ENCODE measurements at regions not wholly inside any gene's neighbourhood (a gene's known extent, or its start where the extent isn't known, plus 50 kb on each side); places are given as distances from the start of the nearest gene placed in this dataset.

DNA sequence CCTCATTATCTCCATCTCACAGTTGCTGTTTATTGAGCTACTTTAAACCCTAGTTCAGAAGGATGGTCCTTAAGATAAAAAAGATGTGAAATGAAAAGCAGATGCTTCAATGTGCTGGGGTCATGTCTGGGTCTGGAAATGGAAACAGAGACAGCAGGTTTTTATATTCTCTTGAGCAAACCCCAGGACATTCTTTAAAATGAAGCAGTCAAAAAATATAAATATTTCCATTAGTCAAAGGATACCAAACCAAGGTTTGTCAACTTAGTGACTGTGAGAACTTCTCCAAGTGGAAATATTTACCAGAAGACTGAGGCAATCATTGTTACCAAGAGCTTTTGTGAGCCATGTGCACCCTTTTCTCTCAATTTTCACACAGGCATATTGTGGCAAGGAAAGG is 102.5 kb upstream of the DIO2 start:
- TF ChIP-seq, protein P1, sequence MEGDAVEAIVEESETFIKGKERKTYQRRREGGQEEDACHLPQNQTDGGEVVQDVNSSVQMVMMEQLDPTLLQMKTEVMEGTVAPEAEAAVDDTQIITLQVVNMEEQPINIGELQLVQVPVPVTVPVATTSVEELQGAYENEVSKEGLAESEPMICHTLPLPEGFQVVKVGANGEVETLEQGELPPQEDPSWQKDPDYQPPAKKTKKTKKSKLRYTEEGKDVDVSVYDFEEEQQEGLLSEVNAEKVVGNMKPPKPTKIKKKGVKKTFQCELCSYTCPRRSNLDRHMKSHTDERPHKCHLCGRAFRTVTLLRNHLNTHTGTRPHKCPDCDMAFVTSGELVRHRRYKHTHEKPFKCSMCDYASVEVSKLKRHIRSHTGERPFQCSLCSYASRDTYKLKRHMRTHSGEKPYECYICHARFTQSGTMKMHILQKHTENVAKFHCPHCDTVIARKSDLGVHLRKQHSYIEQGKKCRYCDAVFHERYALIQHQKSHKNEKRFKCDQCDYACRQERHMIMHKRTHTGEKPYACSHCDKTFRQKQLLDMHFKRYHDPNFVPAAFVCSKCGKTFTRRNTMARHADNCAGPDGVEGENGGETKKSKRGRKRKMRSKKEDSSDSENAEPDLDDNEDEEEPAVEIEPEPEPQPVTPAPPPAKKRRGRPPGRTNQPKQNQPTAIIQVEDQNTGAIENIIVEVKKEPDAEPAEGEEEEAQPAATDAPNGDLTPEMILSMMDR (conservative IDR thresholded peaks at IDR 0.05; ENCODE audit: low read length), result no peak
- no peak for TF ChIP-seq EZH2phosphoT487 (IDR thresholded peaks at IDR 0.05; ENCODE audit: borderline replicate concordance, low read depth, low read length)
